ENCODE measurements at regions not wholly inside any gene's neighbourhood (a gene's known extent, or its start where the extent isn't known, plus 50 kb on each side); places are given as distances from the start of the nearest gene placed in this dataset.

- DNase-seq (ENCODE audit: low read depth in 2 of 3, low spot score in 2 of 3) = no peak
Measured at GRCh38 chr18:38900031-38900430, 1334.4 kb upstream of the CELF4 start.

DNA sequence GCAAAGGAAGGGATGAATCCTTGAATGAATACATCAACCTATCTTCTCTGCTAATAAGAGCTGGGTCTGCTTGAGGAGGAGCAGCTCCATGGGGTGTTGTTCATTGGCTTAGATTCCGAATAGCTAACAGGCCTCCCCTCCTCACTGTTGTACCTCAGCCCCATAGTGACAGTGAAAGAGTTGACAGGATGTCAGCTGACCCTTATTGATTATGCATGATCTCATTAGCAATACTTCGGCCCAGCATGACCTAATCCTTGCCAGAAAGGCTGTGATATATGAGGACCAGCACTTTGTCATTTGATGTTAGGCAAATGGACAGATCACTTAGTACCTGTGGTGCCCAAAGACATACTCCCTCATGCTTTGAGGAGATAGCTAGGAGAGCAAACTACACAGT, 1333.7 kb upstream of the CELF4 start:
- no peak for DNase-seq (ENCODE audit: low read depth in 2 of 3, low spot score in 2 of 3)

GRCh38 chr18:38898167-38898566, 1332.6 kb upstream of the CELF4 start:
- no peak for DNase-seq (ENCODE audit: low read depth in 2 of 3, low spot score in 2 of 3)

DNA sequence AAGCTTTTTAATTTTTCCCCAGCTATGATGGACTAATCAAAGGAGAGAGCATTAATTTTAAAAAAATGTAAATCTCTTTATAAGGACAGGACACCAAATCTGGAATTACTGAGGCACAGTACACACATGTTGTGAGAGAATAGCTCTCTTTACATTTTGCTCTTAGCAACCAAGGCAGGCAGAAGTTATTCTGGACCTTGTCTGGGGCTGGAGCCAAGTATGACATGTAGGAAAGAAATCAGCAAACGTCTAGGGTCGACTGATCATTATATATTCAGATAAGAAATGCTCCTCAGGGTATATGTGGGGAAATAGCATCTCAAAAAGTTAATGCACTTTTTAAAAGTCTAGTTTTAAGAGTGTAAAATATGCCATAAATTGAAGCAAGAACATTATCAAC, 1330.0 kb upstream of the CELF4 start:
- DNase-seq (ENCODE audit: low read depth in 2 of 3, low spot score in 2 of 3) = no peak

- DNase-seq (ENCODE audit: low read depth in 2 of 3, low spot score in 2 of 3) = no peak
Measured at GRCh38 chr18:38887671-38888020, 1322.0 kb upstream of the CELF4 start.

GRCh38 chr18:38886861-38887670, 1321.5 kb upstream of the CELF4 start:
- no peak for DNase-seq (ENCODE audit: low read depth in 2 of 3, low spot score in 2 of 3)

GRCh38 chr18:38886235-38886634, 1320.6 kb upstream of the CELF4 start:
- no peak for DNase-seq (ENCODE audit: low read depth in 2 of 3, low spot score in 2 of 3)

DNA sequence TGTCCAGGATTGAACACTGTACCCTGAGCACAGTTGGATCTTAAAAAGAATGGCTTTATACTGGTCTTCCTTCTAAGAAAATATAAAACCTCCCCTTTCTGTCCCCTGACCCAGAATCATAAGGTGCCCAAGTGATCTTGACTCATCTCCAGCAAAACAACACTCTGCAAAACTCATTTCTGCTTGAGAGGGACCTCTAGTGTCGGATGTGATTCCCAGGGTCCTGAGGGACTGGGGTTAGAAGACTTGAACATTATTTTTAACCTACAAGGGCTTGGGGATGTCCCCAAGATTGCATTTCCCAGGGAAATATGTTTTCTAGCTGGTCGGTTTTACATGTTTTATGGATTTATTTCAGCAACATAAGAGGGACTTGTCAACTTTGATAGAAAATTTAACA, 1318.5 kb upstream of the CELF4 start:
- DNase-seq (ENCODE audit: low read depth in 2 of 3, low spot score in 2 of 3) = no peak

GRCh38 chr18:38883111-38883510, 1317.5 kb upstream of the CELF4 start:
- DNase-seq (ENCODE audit: low read depth in 2 of 3, low spot score in 2 of 3) = no peak

DNA sequence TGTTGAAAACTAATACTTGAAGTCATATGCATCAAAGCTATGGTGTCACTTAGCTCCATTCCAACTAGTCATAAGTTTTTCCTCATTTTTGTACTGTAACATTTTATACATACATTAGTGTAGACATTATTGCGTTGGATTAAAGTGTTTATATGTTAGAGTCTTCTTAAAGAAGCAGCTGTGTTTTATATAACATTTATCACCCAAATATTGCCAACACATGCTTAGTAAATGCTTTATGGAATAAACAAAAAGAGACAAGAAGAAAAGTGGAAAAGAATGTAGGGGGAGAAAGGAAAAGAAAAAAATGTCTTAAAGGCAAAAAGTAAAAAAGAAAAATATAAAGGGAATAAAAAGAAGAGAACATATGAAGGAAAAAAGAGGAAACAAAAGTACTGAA, 1314.3 kb upstream of the CELF4 start:
- DNase-seq (ENCODE audit: low read depth in 2 of 3, low spot score in 2 of 3) = no peak

GRCh38 chr18:38872342-38872741, 1306.7 kb upstream of the CELF4 start:
- DNase-seq (ENCODE audit: low read depth in 2 of 3, low spot score in 2 of 3) = no peak

DNA sequence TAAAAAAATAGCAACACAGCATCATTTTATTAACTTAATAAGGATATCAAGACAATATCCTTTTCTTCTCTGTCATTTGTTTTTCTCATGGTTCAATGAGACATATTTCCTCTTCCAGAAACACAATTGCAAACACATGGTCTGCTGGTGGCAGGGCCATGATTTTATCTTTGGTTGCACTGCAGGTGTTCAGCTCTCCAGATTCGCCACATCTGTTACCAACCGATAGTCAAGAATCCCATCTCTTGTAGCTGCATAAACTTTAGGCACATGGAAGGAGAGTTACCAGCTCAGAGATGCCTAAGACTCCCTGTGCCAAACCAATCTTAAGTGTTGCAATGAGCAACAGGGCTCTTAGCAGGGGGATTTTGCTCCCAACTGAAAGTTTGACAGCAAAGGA, 1303.2 kb upstream of the CELF4 start:
- no peak for DNase-seq (ENCODE audit: low read depth in 2 of 3, low spot score in 2 of 3)

- no peak for DNase-seq (ENCODE audit: low read depth in 2 of 3, low spot score in 2 of 3)
Measured at GRCh38 chr18:38867680-38868079, 1302.1 kb upstream of the CELF4 start.

- DNase-seq (ENCODE audit: low read depth in 2 of 3, low spot score in 2 of 3) = no peak
Measured at GRCh38 chr18:38851526-38851925, 1285.9 kb upstream of the CELF4 start.

DNA sequence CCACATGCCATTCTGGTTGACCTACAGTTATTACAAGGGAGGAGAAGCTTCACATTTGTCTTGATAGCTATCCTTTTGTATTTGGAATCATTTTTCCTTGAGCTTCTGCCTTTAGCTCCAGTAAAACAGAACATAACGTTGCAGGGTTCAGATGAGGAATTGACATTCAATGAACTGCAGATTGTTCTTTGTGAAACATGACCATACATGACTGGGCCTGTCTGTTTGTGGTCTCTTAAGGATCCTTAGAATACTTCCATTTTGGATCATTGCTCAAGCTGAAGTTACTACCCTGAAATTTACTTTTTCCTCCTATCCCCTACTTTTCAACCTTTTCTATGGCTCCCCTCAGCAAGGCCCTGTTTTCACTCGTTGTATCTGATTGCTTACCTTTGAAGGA, 1281.7 kb upstream of the CELF4 start:
- no peak for DNase-seq (ENCODE audit: low read depth in 2 of 3, low spot score in 2 of 3)

- DNase-seq (ENCODE audit: low read depth in 2 of 3, low spot score in 2 of 3) = no peak
Measured at GRCh38 chr18:38843291-38843690, 1277.7 kb upstream of the CELF4 start.

DNA sequence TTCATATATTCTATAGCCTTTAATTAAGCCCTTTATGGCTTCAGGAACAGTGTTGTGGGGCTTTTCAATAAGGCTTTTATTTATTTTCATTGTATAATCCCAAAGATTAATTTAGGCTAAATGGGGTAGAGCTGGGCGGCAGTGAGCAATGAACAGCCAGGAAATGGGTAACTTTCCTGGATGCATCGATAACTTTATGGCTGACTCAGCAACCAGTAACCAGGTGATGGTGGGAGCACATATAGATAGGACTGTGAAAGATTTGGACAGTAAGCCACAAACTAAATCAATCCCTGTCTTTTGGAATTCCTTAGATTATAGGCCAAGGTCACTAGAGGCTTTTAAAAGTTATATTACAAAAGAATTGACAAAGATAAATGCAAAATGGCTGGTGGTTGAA, 1260.6 kb upstream of the CELF4 start:
- no peak for DNase-seq (ENCODE audit: low read depth in 2 of 3, low spot score in 2 of 3)

GRCh38 chr18:38811209-38811608, 1245.6 kb upstream of the CELF4 start:
- no peak for DNase-seq (ENCODE audit: low read depth in 2 of 3, low spot score in 2 of 3)

- no peak for DNase-seq (ENCODE audit: low read depth in 2 of 3, low spot score in 2 of 3)
Measured at GRCh38 chr18:38810789-38811188, 1245.2 kb upstream of the CELF4 start.

DNA sequence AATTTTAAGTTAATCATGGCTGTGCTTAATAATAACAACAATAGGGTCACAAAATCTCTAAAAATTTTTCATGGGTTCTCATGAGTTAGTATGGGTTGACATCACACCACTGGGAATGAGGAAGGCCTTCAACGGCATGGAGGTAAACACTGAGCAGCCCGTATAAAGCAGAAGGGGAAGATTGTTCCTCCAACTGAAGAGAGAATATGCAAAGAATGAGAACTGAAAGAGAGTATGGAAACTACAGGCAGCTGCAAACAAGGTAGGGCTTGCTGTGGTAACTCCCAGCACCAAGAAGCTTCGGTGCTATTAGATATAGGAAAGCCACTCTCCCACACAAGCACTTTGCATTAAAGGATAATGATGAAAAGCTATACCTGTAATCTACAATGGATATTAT, 1242.3 kb upstream of the CELF4 start:
- no peak for DNase-seq (ENCODE audit: low read depth in 2 of 3, low spot score in 2 of 3)

DNA sequence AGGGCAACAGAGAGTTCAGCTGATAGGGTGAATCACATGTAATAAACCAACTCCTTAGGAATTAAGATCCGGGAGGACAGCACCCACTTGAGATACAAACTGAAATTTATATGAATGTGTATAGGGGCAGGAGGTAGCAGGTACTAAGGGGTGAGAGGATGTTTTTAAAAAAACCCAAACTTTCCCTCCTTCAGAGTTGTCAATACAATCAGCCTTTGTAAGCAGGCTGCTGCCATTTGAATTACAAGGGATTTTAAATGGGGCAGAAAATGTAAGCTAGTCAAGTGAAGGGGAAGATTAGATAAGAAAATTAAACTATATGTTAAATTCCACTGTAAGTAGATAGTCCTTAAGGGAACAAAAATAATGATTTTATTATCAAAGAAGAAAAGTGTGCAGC, 1239.7 kb upstream of the CELF4 start:
- no peak for DNase-seq (ENCODE audit: low read depth in 2 of 3, low spot score in 2 of 3)

DNA sequence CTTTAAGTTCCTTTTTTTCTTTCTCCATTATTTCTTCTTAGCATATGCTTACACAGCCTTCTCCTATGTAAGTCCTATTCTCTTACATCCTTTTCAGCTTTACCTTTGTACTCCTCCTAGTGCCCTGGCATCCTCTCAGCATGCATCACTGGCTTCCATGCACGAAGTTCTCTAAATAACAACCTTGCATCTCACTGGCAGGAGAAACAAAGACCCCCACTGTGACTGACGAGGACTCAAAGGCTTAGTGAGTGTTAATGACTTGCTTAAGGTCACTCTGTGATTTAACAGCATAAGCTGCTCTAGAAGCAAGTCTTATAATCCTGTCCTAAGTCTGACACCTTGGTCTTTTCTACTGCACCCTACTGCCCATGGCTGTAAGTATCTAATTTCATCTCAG, 1236.0 kb upstream of the CELF4 start:
- no peak for DNase-seq (ENCODE audit: low read depth in 2 of 3, low spot score in 2 of 3)

DNA sequence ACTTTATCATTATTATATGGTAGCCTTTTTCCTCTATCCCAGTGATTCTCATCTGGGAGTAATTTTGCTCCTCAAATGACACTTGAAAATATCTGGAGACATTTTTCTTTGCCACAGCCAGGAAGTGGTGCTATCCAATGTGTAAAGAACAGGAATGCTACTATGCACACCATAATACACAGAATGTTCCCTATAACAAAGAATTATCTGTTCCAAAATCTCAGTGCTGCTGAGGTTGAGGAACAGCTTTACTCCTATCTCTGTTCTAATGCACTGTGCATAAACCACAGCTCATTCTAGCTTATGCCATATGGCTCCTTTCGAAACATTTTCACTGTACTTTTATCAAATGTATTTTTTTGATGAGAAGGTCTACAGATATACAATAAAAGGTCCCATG, 1231.2 kb upstream of the CELF4 start:
- DNase-seq (ENCODE audit: low read depth in 2 of 3, low spot score in 2 of 3) = no peak
